ENCODE measurements at regions not wholly inside any gene's neighbourhood (a gene's known extent, or its start where the extent isn't known, plus 50 kb on each side); places are given as distances from the start of the nearest gene placed in this dataset.

DNA sequence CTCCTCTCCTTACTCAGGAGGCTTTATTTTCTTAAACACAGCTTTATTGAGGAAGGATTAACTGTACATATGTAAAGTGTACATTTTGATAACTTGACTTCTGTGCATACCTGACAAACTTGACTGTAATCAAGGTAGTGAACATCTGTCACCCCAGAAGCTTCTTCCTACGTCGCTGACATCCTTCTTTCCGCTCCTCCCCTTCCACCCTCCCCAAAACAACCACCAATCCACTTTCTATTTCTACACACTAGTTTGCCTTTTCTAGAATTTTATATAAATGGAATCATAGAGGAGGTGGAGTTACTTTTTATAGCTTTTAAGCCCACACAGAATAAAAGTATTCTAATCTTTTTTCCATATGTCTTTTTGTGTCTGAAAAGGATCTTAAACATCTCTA, 225.2 kb upstream of the RBFOX1 start:
- ATAC-seq = no peak
- Histone ChIP-seq H3K9me3 (no peaks in the 10 kb centered on the region), H3K4me3 (no peak overlapping the region), H3K36me3 (no peaks in the 10 kb centered on the region), H3K27ac (no peak overlapping the region), H3K27me3 (no peaks in the 10 kb centered on the region), H3K4me1 (no peaks in the 10 kb centered on the region)
- in situ Hi-C loops (cut with MboI; ENCODE audit: low sequenced_read_pairs in 4 of 4) = no loop called here
- no peak for TF ChIP-seq CTCF (IDR thresholded peaks at IDR 0.05 in 4 of 5, conservative IDR thresholded peaks at IDR 0.05 in 1 of 5)
- TF ChIP-seq POLR2A (IDR thresholded peaks at IDR 0.05) = no peak
- DNase-seq = no peak
- intact Hi-C loops (cut with DNase I; ENCODE audit: low total_unique reads) = no loop called here

DNA sequence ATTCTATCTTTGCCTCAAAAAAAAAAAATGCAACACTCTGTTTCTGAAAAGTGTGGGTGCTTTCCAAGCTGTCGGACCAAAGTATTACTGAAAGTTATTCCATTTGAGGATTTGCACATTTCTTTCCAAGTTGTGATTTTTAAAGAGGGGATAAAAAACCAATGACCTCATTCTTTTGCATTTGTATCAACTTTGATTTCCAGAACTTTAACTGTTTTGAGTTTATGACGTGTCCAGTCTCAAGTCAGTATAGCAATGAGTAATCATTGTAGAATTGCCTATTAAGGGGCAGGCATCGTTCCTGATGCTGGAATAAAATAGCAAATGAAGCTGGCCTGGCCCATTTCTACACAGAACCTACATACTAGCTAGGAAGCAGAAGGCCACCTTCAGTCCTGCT, 229.6 kb upstream of the RBFOX1 start:
- Histone ChIP-seq H3K27ac (no peak overlapping the region), H3K4me3 (no peak overlapping the region), H3K36me3 (no peaks in the 10 kb centered on the region), H3K9me3 (no peaks in the 10 kb centered on the region), H3K4me1 (no peaks in the 10 kb centered on the region), H3K27me3 (no peaks in the 10 kb centered on the region)
- no peak for DNase-seq
- TF ChIP-seq CTCF (IDR thresholded peaks at IDR 0.05 in 4 of 5, conservative IDR thresholded peaks at IDR 0.05 in 1 of 5) (no peak), POLR2A (IDR thresholded peaks at IDR 0.05) (no peak)
- no peak for ATAC-seq
- intact Hi-C loops (cut with DNase I; ENCODE audit: low total_unique reads) (no loop called here), in situ Hi-C loops (cut with MboI; ENCODE audit: low sequenced_read_pairs in 4 of 4) (no loop called here)

GRCh38 chr16:7101054-7101453, 231.6 kb upstream of the RBFOX1 start:
- H3K36me3 ChIP-seq = no peaks in the 10 kb centered on the region
- no peak overlapping the region for H3K4me3 ChIP-seq
- no peak overlapping the region for H3K27ac ChIP-seq
- intact Hi-C loops (cut with DNase I; ENCODE audit: low total_unique reads) (no loop called here), in situ Hi-C loops (cut with MboI; ENCODE audit: low sequenced_read_pairs in 4 of 4) (no loop called here)
- H3K27me3 ChIP-seq = no peaks in the 10 kb centered on the region
- no peaks in the 10 kb centered on the region for H3K9me3 ChIP-seq
- no peak for ATAC-seq
- no peak for TF ChIP-seq POLR2A (IDR thresholded peaks at IDR 0.05)
- no peak for TF ChIP-seq CTCF (IDR thresholded peaks at IDR 0.05 in 4 of 5, conservative IDR thresholded peaks at IDR 0.05 in 1 of 5)
- DNase-seq = no peak
- H3K4me1 ChIP-seq = no peaks in the 10 kb centered on the region

GRCh38 chr16:7097518-7097917, 235.1 kb upstream of the RBFOX1 start:
- H3K27me3 ChIP-seq = peaks cover 0 to 2% (median 0%) of the 10 kb centered on the region in 3 donors
- in situ Hi-C loops (cut with MboI; ENCODE audit: low sequenced_read_pairs in 4 of 4) = no loop called here
- no peak for DNase-seq
- TF ChIP-seq POLR2A (IDR thresholded peaks at IDR 0.05) (no peak), CTCF (IDR thresholded peaks at IDR 0.05 in 4 of 5, conservative IDR thresholded peaks at IDR 0.05 in 1 of 5) (no peak)
- no peak overlapping the region for H3K27ac ChIP-seq
- no peaks in the 10 kb centered on the region for H3K4me1 ChIP-seq
- H3K36me3 ChIP-seq = no peaks in the 10 kb centered on the region
- H3K9me3 ChIP-seq = no peaks in the 10 kb centered on the region
- intact Hi-C loops (cut with DNase I; ENCODE audit: low total_unique reads) = no loop called here
- ATAC-seq = no peak
- H3K4me3 ChIP-seq = no peak overlapping the region

DNA sequence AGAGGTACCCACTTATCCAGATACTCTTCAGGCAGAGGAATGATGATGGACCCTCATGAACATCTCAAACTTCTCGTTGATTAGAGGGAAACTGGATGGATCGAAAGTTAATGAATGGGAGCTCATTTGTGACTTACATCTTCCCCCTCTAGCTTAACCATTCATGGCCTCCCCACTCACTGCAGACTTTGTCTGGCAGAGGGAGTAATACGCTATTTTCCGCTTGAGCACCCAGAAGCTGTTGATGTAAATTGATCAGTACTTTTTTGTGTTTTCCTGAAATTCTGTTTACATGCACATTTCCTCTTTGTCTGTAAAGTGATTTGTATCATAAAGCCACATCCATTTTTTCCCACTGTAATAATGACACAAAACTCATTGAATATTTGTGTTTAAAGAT, 239.1 kb upstream of the RBFOX1 start:
- TF ChIP-seq POLR2A (IDR thresholded peaks at IDR 0.05) = no peak
- TF ChIP-seq CTCF (IDR thresholded peaks at IDR 0.05 in 4 of 5, conservative IDR thresholded peaks at IDR 0.05 in 1 of 5) = no peak

More for the DNA sequence above, 239.1 kb upstream of the RBFOX1 start:
- Histone ChIP-seq H3K36me3 (no peaks in the 10 kb centered on the region), H3K9me3 (no peaks in the 10 kb centered on the region), H3K27ac (no peak overlapping the region), H3K4me1 (no peaks in the 10 kb centered on the region), H3K27me3 (peaks cover 4 to 23% (median 19%) of the 10 kb centered on the region in 3 donors), H3K4me3 (no peak overlapping the region)
- DNase-seq (no peak), ATAC-seq (no peak)
- intact Hi-C loops (cut with DNase I; ENCODE audit: low total_unique reads) = no loop called here
- in situ Hi-C loops (cut with MboI; ENCODE audit: low sequenced_read_pairs in 4 of 4) = no loop called here
